H9 (cell line): ENCODE measurements at regions not wholly inside any gene's neighbourhood (a gene's known extent, or its start where the extent isn't known, plus 50 kb on each side); places are given as distances from the start of the nearest gene placed in this dataset.

Experiments
- DNase-seq: peaks from one replicate; pipeline ENCODE4 v3.0.0-alpha.2; 2017
- H2AFZ ChIP-seq: one replicate; pipeline ENCODE4 v1.6.1; 2013; ENCODE audit warnings: mild to moderate bottlenecking, low read length, control low read depth, moderate library complexity
- H2AK5ac ChIP-seq: 2 replicates; pipeline ENCODE4 v1.6.1; 2013; ENCODE audit warnings: low read length, control low read depth, mixed read lengths; ENCODE audit not compliant: insufficient read length
- H2BK120ac ChIP-seq: one replicate; pipeline ENCODE4 v1.6.1; 2013; ENCODE audit warnings: low read depth, mild to moderate bottlenecking, low read length, control low read depth, inconsistent platforms; ENCODE audit not compliant: poor library complexity, severe bottlenecking
- H2BK12ac ChIP-seq: 2 replicates; pipeline ENCODE4 v1.6.1; 2013; ENCODE audit warnings: low read length, control low read depth, mixed read lengths, low read depth; ENCODE audit not compliant: insufficient read length
- H2BK15ac ChIP-seq: 2 replicates; pipeline ENCODE4 v1.6.1; 2013; ENCODE audit warnings: low read depth, low read length, control low read depth
- H2BK20ac ChIP-seq: one replicate; pipeline ENCODE4 v1.6.1; 2013; ENCODE audit warnings: low read depth, mild to moderate bottlenecking, low read length, control low read depth, inconsistent platforms; ENCODE audit not compliant: poor library complexity, severe bottlenecking
- H2BK5ac ChIP-seq: 2 replicates; pipeline ENCODE4 v1.6.1; 2013; ENCODE audit warnings: low read length, control low read depth, mixed read lengths; ENCODE audit not compliant: insufficient read length
- H3K14ac ChIP-seq: 2 replicates; pipeline ENCODE4 v1.6.1; 2013; ENCODE audit warnings: low read length, control low read depth; ENCODE audit not compliant: insufficient read depth
- H3K18ac ChIP-seq: 2 replicates; pipeline ENCODE4 v1.6.1; 2013; ENCODE audit warnings: low read depth, mild to moderate bottlenecking, mixed read lengths, low read length, control low read depth; ENCODE audit not compliant: insufficient read length
- H3K23ac ChIP-seq: 2 replicates; pipeline ENCODE4 v1.6.1; 2013; ENCODE audit warnings: low read length, control low read depth, mixed read lengths, low read depth; ENCODE audit not compliant: insufficient read length
- H3K23me2 ChIP-seq: 2 replicates; pipeline ENCODE4 v1.6.1; 2013; ENCODE audit warnings: low read depth, mild to moderate bottlenecking, mixed read lengths, low read length, control low read depth; ENCODE audit not compliant: insufficient read length, poor library complexity, severe bottlenecking
- H3K27ac ChIP-seq: 2 replicates; pipeline ENCODE4 v1.5.1; 2013; ENCODE audit warnings: low read length, control low read depth, mixed read lengths, low read depth; ENCODE audit not compliant: insufficient read length
- H3K27me3 ChIP-seq: 2 replicates; pipeline ENCODE4 v1.6.1; 2013; ENCODE audit warnings: low read length, control low read depth, inconsistent platforms; ENCODE audit not compliant: insufficient read depth
- H3K4ac ChIP-seq: 2 replicates; pipeline ENCODE4 v1.6.1; 2013; ENCODE audit warnings: low read depth, mild to moderate bottlenecking, control low read depth, inconsistent platforms, low read length, moderate library complexity
- H3K4me1 ChIP-seq: 2 replicates; pipeline ENCODE4 v1.6.1; 2013; ENCODE audit warnings: low read length, control low read depth, inconsistent platforms; ENCODE audit not compliant: insufficient read depth
- H3K4me2 ChIP-seq: 2 replicates; pipeline ENCODE4 v1.6.1; 2013; ENCODE audit warnings: low read length, control low read depth, mixed read lengths; ENCODE audit not compliant: insufficient read length, insufficient read depth
- H3K56ac ChIP-seq: 2 replicates; pipeline ENCODE4 v1.6.1; 2013; ENCODE audit warnings: low read depth, mild to moderate bottlenecking, mixed read lengths, low read length, control low read depth; ENCODE audit not compliant: insufficient read length
- H3K79me1 ChIP-seq: 2 replicates; pipeline ENCODE4 v1.6.1; 2013; ENCODE audit warnings: low read depth, mild to moderate bottlenecking, moderate library complexity, low read length, control low read depth, inconsistent platforms; ENCODE audit not compliant: insufficient read depth, poor library complexity, severe bottlenecking
- H3K79me2 ChIP-seq: 2 replicates; pipeline ENCODE4 v1.6.1; 2013; ENCODE audit warnings: low read length, control low read depth, inconsistent platforms; ENCODE audit not compliant: insufficient read depth
- H3K9ac ChIP-seq: 2 replicates; pipeline ENCODE4 v1.6.1; 2013; ENCODE audit warnings: low read length, control low read depth, mixed read lengths; ENCODE audit not compliant: insufficient read length; ENCODE audit errors: extremely low read depth
- H3K9me3 ChIP-seq: one replicate; pipeline ENCODE4 v1.6.1; 2013; ENCODE audit warnings: low read depth, low read length, inconsistent platforms; ENCODE audit not compliant: control insufficient read depth
- H3T11ph ChIP-seq: one replicate; pipeline ENCODE4 v1.6.1; 2013; ENCODE audit warnings: mild to moderate bottlenecking, low read length, control low read depth, inconsistent platforms
- H4K20me1 ChIP-seq: one replicate; pipeline ENCODE4 v1.6.1; 2013; ENCODE audit not compliant: control insufficient read depth, insufficient read length, insufficient read depth
- H4K5ac ChIP-seq: 2 replicates; pipeline ENCODE4 v1.6.1; 2013; ENCODE audit warnings: low read depth, mild to moderate bottlenecking, mixed read lengths, low read length, control low read depth; ENCODE audit not compliant: insufficient read length
- H4K8ac ChIP-seq: replicated peaks from 2 replicates; pipeline ENCODE4 v1.6.1; 2013; ENCODE audit warnings: low read length, control low read depth, mixed read lengths, low read depth; ENCODE audit not compliant: insufficient read length
- H4K91ac ChIP-seq: 2 replicates; pipeline ENCODE4 v1.6.1; 2013; ENCODE audit warnings: low read depth, mild to moderate bottlenecking, moderate library complexity, mixed read lengths, low read length, control low read depth; ENCODE audit not compliant: insufficient read length
- H3K27ac Mint-ChIP-seq, 3 experiments: 2 replicates in 2 of 3; 3 replicates in 1 of 3; pipeline ENCODE4 v1.8.0; 2020 to 2021; ENCODE audit warnings: mixed read lengths in 3 of 3, mild to moderate bottlenecking in 1 of 3, moderate library complexity in 1 of 3
- H3K27me3 Mint-ChIP-seq: 2 replicates; pipeline ENCODE4 v1.8.0; 2021; ENCODE audit warnings: low read depth, mild to moderate bottlenecking, moderate library complexity, mixed read lengths
- H3K36me3 Mint-ChIP-seq, 3 experiments: 2 replicates in 2 of 3; 3 replicates in 1 of 3; pipeline ENCODE4 v1.8.0; 2020 to 2021; ENCODE audit warnings: low read depth in 3 of 3, mixed read lengths in 3 of 3; ENCODE audit not compliant: insufficient read depth in 1 of 3
- H3K4me1 Mint-ChIP-seq, 2 experiments: 2 replicates each; pipeline ENCODE4 v1.8.0; 2020; ENCODE audit warnings: mixed read lengths in 2 of 2
- H3K4me3 Mint-ChIP-seq, 2 experiments: 2 replicates in 1 of 2; 3 replicates in 1 of 2; pipeline ENCODE4 v1.8.0; 2020 to 2021; ENCODE audit warnings: mild to moderate bottlenecking in 2 of 2, mixed read lengths in 2 of 2, moderate library complexity in 1 of 2
- H3K9me3 Mint-ChIP-seq, 2 experiments: 2 replicates in 1 of 2; 3 replicates in 1 of 2; pipeline ENCODE4 v1.8.0; 2020; ENCODE audit warnings: mild to moderate bottlenecking in 2 of 2, mixed read lengths in 2 of 2, moderate library complexity in 1 of 2
- WGBS: extraction: QIAGEN DNeasy Blood & Tissue Kit; methylation state at CpG from one replicate; pipeline ENCODE4 v1.1.7; 2013; ENCODE audit warnings: missing lambda C conversion rate, low lambda C conversion rate, mixed read lengths; ENCODE audit not compliant: insufficient read length; ENCODE audit errors: extremely low coverage; 5-methylcytosine and 5-hydroxymethylcytosine counted together
- TF ChIP-seq, protein P1 (sequence below): fragments of 200-600 bp; sonication (generic); conservative IDR thresholded peaks from 3 replicates; pipeline ENCODE4 v1.8.0; 2021; ENCODE audit warnings: antibody characterized with exemption, mild to moderate bottlenecking

DNA sequence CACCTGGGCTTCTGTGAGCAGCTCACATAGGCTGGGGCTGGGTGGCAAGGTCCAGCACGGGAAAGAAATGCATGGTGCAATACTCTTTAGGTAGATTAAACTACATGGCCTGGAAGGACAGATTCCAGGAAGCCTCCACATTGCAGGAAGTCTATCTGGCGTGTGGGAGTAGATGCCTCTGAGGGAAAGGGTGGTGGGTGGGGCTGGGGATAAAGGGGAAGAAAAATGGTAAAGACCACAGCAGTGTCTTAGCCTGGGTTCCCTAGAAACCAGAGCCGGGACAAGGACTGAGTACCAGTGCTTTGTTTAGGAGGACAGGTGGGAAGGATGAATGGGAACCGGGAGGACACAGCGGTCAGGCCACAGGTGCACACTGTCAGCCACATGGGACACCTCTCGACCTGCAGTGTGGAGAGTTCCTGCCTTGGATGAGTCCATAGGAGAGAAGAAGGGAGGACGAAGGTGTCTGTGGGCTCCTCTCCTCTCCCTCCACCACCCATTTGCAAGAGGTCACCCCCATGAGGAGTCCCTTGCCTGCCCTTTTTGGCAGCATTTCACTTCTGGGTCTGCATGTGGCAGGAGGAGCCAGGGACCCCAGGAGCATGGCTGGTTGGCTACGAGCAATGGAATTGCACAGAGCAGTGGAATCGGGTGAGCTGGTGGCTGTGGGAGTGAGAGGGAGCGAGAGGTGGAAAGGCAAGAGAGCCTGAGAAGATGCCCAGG, 91.5 kb upstream of the HS6ST1 start:
- H2BK15ac ChIP-seq = no peak overlapping the region
- H3K14ac ChIP-seq = no peak overlapping the region
- no peak overlapping the region for H3K9ac ChIP-seq
- H4K5ac ChIP-seq = no peak overlapping the region
- no peak overlapping the region; a peak in 1 of 5 replicates for H3K4me3 Mint-ChIP-seq
- H3T11ph ChIP-seq = no peak overlapping the region
- H3K9me3 ChIP-seq = no peaks in the 10 kb centered on the region
- DNase-seq = peak; percentile 14
- H3K27ac ChIP-seq = no peak overlapping the region
- H3K27ac Mint-ChIP-seq = no peak overlapping the region; a peak in 1 of 7 replicates
- no peak overlapping the region for H3K56ac ChIP-seq
- no peak overlapping the region for H2AFZ ChIP-seq
- H2BK120ac ChIP-seq = no peak overlapping the region
- no peaks in the 10 kb centered on the region; a peak in 1 of 7 replicates for H3K36me3 Mint-ChIP-seq
- H3K79me1 ChIP-seq = no peaks in the 10 kb centered on the region
- H4K8ac ChIP-seq = no peak overlapping the region
- H3K9me3 Mint-ChIP-seq = no peaks in the 10 kb centered on the region; a peak in 1 of 5 replicates
- peaks cover 4% of the 10 kb centered on the region for H3K27me3 Mint-ChIP-seq
- H2BK12ac ChIP-seq = no peak overlapping the region
- H3K27me3 ChIP-seq = no peaks in the 10 kb centered on the region
- no peak overlapping the region for H3K23ac ChIP-seq
- H4K91ac ChIP-seq = no peak overlapping the region
- no peaks in the 10 kb centered on the region for H3K23me2 ChIP-seq
- TF ChIP-seq, protein P1, sequence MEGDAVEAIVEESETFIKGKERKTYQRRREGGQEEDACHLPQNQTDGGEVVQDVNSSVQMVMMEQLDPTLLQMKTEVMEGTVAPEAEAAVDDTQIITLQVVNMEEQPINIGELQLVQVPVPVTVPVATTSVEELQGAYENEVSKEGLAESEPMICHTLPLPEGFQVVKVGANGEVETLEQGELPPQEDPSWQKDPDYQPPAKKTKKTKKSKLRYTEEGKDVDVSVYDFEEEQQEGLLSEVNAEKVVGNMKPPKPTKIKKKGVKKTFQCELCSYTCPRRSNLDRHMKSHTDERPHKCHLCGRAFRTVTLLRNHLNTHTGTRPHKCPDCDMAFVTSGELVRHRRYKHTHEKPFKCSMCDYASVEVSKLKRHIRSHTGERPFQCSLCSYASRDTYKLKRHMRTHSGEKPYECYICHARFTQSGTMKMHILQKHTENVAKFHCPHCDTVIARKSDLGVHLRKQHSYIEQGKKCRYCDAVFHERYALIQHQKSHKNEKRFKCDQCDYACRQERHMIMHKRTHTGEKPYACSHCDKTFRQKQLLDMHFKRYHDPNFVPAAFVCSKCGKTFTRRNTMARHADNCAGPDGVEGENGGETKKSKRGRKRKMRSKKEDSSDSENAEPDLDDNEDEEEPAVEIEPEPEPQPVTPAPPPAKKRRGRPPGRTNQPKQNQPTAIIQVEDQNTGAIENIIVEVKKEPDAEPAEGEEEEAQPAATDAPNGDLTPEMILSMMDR = no peak
- peaks cover 30 to 41% of the 10 kb centered on the region in 2 experiments for H3K4me1 Mint-ChIP-seq
- H4K20me1 ChIP-seq = no peaks in the 10 kb centered on the region
- no CpG with 5 or more reads among the region's 10 CpGs for WGBS
- H3K4me2 ChIP-seq = no peak overlapping the region
- no peak overlapping the region for H3K18ac ChIP-seq
- peaks cover 2% of the 10 kb centered on the region; the same call in 1 of the 2 replicates for H3K4me1 ChIP-seq
- H2AK5ac ChIP-seq = no peak overlapping the region
- no peak overlapping the region for H2BK20ac ChIP-seq
- H3K79me2 ChIP-seq = no peaks in the 10 kb centered on the region
- no peak overlapping the region for H2BK5ac ChIP-seq
- no peak overlapping the region for H3K4ac ChIP-seq
